Kasumi-1 (cell line): ENCODE measurements at regions not wholly inside any gene's neighbourhood (a gene's known extent, or its start where the extent isn't known, plus 50 kb on each side); places are given as distances from the start of the nearest gene placed in this dataset.

Source experiments
- DNase-seq, 2 experiments: peaks; one replicate each; lab custom pipeline; 2025; lab: John Stamatoyannopoulos, UW

GRCh38 chr1:169053196-169053595 is 53.3 kb upstream of the ATP1B1 start:
- no peak for DNase-seq
